AG09319 (cell line): ENCODE measurements at regions not wholly inside any gene's neighbourhood (a gene's known extent, or its start where the extent isn't known, plus 50 kb on each side); places are given as distances from the start of the nearest gene placed in this dataset.

Experiments
- DNase-seq: peaks from one replicate; pipeline ENCODE4 v3.0.0-alpha.2; 2010; ENCODE audit warnings: low read depth; ENCODE audit errors: extremely low read depth
- CTCF ChIP-seq: IDR thresholded peaks from 2 replicates; pipeline ENCODE4 v1.5.1; 2011; ENCODE audit warnings: low read depth, mild to moderate bottlenecking, inconsistent platforms, low read length, moderate library complexity

DNA sequence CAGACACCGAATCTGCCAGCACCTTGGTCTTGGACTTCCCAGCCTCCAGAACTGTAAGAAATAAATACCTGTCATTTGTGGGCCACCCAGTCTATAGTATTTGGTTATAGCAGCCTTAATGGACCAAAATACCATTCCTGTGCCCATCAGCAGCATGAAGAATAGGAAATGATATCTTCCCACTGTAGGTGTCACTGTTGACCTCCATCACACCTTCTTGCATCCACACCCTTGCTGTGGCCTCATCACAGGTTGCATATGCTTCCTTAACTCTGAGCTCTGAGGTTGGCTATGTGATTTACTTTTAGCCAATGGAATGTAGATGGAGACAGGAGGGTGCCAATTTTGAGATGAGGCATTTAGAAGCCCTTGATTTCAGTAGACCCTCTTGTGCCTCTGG lies 242.0 kb upstream of the TSHZ3 start:
- TF ChIP-seq CTCF, result no peak
- DNase-seq, result no peak

DNA sequence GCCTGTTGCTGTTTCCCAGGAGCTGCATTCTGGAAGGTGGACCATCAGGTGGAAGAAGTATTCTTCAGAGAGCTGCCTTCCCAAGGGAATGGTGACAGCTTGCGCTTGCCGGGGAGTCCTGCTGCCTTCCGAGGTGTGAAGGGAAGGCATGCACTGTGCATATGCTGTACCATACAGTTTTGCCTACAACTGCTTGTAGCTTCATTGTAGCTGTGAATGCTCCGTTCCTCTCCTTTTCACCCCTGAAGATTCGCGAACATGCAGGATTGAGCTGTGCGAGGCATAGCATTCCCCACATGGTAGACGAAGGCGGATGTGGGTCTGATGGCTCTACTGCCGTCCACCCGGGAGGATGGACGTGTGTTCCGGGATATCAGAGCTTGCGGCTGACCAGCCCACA lies 243.2 kb upstream of the TSHZ3 start:
- DNase-seq, result no peak
- TF ChIP-seq CTCF, result no peak

DNA sequence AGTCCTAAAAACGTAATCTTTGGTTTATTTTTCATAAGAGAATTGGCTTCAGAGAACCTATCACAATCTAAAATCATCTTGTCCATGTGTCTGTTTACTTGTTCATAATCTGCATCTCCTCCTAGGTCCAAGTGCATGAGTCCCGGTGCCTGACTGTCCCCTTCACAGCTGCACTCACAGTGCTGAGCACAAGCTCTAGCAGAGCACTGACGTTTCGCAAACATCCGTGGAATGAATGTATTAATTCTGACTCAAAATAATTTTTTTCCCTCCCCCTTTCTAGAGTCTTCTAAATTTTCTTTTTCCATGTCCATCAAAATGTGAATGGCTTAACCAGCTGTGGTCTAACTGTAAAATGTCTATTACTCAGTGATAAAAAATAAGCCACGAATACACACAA lies 245.5 kb upstream of the TSHZ3 start:
- TF ChIP-seq CTCF, result no peak
- no peak for DNase-seq

DNA sequence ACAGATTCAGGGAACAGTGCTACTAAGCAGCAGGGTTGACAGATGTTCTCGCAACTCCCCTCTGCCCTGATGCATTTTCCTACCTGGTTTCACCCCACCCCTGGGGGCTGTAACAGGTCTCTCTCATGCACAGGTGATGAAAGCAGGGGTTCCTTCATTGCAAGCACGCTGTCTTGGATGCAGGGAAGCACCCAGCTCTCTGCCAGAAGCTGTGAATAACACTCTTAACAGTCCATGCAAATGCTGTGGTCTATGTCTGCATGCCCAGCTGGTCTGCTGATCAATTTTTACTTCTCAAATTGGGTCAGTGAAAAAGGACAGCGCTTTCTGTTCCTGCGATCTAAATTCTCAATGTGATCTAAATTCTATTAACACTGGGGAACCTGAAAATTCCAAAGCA lies 246.3 kb upstream of the TSHZ3 start:
- TF ChIP-seq CTCF, result no peak
- DNase-seq, result no peak

DNA sequence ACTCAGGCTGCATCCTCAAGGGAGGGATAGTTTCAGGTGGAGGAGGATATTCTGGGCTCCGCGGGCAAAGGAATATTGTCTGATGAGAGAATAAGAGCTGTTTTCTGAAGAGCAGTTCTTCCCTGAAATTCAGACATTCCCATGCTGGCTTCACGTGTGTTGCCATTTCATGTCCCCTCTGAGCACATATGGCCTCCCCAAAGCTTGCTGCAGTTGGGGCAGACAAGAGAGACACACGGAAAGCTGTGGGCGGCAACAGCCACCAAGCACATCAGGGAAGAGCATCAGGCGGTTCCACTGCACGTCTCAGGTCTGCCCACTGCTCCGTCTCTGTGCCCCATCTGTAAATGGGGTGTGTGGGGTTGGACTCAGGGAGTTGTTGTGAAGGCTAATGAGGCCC lies 247.5 kb upstream of the TSHZ3 start:
- DNase-seq, result no peak
- no peak for TF ChIP-seq CTCF

GRCh38 chr19:31597616-31598015 lies 248.4 kb upstream of the TSHZ3 start:
- TF ChIP-seq CTCF, result no peak
- no peak for DNase-seq

GRCh38 chr19:31598730-31599238 lies 249.5 kb upstream of the TSHZ3 start:
- TF ChIP-seq CTCF, result no peak
- DNase-seq, result no peak
